PC-9 (cell line): ENCODE measurements at regions not wholly inside any gene's neighbourhood (a gene's known extent, or its start where the extent isn't known, plus 50 kb on each side); places are given as distances from the start of the nearest gene placed in this dataset.

Source experiments
- CTCF ChIP-seq: fragments of 200-600 bp; sonication (generic); conservative IDR thresholded peaks from 2 replicates; pipeline ENCODE4 v1.6.1; 2017; ENCODE audit warnings: mixed run types, antibody characterized with exemption, mild to moderate bottlenecking, moderate library complexity
- EZH2 ChIP-seq: fragments of 200-600 bp; sonication (generic); IDR thresholded peaks from 2 replicates; pipeline ENCODE4 v1.8.0; 2017; ENCODE audit warnings: antibody characterized with exemption, low read depth

- TF ChIP-seq CTCF (no peak), EZH2 (no peak)
These were observed 125.0 kb downstream of the FAT3 start for GRCh38 chr11:92349486-92350156.
